HG03060 (cell line): ENCODE measurements at regions not wholly inside any gene's neighbourhood (a gene's known extent, or its start where the extent isn't known, plus 50 kb on each side); places are given as distances from the start of the nearest gene placed in this dataset.

Source experiments
- ATAC-seq: cut with Tn5 transposase; IDR thresholded peaks from one replicate; pipeline ENCODE4 v1.9.1; 2021; ENCODE audit warnings: low read depth, moderate number of reproducible peaks; ENCODE audit not compliant: unreplicated experiment

GRCh38 chr13:22662771-22663170 lies 518.0 kb upstream of the SGCG start:
- ATAC-seq, result no peak

GRCh38 chr13:22665506-22665905 lies 515.3 kb upstream of the SGCG start:
- no peak for ATAC-seq

DNA sequence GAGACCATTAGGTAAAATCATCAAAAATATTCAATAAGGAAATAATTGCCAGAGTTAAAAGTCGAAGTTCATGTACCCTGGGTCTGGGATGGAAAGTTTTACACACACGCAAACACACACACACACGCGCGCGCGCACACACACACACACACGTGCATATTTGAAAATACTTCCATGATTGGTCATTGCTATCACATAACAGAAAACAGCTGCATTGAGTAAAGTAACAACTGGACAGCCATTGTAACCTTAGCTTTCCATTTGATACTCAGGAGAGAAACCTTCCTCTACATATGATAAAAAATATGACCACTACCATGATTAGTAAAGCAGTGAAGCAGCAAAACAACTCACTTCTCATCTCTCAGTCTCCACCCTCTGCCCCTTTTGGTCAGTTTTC lies 490.0 kb upstream of the SGCG start:
- no peak for ATAC-seq

- ATAC-seq, result no peak
These were observed 487.1 kb upstream of the SGCG start for GRCh38 chr13:22693691-22694090.

DNA sequence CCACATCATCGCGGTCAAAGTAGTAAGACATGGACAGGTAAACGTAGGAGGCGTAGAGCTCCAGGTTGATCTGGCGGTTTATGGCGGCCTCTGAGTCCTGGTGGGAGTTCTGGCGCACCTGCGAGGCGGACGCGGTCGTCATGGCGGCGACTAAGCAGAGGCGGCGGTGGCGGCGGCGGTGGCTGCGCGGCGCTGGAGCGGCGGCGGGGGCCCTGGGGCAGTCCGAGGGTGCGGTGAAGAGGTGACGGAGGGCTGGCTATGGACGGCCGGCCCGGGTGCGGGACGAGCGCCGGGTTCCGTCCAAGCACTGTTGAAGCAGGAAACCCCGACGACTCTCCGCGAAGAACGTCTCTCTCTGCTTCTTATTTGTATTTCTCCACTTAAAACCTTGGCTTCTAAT lies 484.3 kb upstream of the SGCG start:
- ATAC-seq, result no peak

- no peak for ATAC-seq
These were observed 482.3 kb upstream of the SGCG start for GRCh38 chr13:22698467-22698866.

DNA sequence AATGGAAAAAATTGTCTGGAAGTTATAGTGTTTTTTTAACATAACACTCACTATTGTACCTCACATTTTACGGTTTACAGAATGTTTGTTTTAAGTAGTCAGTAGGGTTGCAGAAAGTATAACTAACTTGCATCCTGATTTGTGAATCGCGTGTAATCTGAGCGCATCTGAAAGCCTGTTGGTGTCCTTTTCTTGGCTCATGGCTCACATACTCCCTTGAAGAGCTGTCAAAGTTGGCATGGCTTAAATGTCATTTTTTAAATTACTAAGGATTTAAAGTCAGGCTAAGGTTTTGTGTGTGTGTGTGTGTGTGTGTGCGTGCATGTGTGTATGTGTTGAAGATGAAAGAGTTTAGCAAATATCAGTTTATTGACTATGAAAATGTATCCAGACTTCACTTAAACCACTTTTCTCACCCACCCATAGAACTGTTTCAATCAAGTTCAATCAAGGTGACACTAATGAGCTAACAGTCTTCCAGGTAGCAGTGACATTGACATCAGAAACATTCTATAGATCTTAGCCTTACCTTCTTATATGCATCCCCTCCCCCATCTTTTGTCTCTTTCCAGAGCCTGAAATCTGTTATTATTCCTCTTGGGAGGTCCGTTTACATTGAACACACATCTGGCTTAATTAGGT lies 480.4 kb upstream of the SGCG start:
- ATAC-seq, result no peak

DNA sequence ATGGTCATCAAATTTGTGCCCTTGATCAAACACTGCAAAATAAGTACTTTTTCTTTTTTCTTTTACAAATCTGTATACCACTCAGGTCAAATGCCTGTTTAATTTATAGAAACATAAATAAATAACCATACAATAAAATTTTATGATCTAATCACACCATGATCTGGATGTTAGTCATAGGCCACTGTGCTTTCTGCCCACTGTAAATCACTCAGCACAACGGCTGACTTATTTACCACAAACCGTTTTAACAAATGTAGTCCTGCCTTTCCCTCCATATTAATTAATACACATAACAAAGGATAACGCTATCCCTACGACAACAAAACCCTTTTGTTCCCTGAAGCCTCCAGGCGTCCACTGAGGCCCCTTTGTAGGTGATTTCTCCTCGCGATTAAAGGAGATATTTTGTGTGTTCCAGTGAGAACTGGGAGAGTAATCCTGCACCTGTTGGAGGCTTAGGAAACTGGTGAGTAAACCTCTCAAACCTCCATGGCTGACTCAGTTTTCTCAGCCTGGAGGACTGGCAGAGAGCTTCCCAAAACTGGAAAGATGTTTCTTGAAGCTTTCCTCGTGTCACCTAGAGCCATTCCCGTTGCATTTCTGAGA lies 477.1 kb upstream of the SGCG start:
- no peak for ATAC-seq

GRCh38 chr13:22707946-22708345 lies 472.8 kb upstream of the SGCG start:
- ATAC-seq, result no peak

DNA sequence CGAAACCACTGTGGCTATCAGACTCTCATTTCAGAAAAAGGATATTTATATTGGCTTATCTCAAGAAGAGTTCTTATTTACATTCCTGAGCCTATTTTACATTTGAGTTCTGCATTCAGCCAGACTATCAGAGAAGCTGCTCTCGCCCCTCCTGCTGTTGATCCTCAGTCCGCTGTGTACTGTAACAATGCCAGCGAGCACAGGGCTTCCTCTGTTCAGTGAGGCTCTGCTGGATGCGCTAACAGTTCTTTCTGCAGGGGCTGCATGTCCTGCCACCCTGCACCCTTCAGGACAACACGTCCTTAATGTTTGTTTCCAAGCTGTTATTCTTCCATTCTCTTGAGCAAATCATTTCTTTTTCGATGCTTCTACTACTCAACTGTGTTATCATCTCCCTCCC lies 463.7 kb upstream of the SGCG start:
- ATAC-seq, result no peak

DNA sequence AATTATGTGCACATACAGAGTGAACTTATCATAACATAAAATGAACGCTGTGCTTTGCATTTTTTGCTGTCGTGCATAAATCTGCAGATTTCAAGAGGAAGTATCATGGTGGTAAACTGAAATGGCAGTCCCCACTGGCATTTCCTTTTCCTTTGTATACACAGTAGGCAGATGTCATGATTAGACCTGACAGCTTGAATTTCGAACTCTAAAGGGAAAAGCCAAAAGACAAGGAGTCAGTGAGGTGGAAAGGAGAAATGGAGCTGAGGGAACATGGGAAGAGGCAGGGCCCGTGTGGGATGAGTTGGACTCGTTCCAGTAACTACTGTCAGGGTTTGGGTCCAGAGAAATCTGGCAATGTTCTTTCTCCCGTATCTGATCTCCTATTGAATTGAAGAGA lies 454.1 kb upstream of the SGCG start:
- ATAC-seq, result no peak

GRCh38 chr13:22735011-22735995 lies 445.5 kb upstream of the SGCG start:
- no peak for ATAC-seq

DNA sequence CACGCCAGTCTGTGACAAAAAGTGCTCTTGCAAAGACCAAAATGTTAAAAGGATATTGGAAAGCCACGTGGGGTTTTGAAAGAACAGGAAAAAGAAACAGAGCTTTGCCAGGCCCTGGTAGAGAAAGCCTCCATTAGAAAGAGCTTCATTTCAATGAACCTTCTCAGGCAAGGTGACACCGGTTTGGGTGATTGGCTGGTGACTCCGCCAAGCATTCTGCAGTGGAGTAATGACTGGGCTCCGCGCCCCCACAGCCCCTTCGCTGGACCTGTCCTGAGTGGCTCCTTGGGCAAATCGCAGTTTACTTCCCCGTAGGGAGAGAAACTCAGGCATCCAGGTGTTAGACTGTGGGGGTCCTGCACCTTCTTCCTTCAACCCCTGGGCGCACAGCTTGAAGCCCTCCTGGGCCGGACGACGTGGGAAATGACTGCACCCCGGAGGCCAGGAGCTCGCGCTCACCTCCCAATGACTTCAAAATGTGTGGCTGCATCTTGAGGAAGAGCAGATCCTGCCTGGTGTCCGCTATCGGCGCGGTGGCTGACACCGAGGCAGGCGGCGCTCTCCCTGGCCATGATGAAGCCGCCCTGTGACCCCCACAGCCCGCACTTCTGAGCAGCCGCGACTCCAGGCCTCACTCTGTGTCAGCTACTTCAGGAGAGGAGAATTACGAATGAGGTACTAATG lies 444.6 kb upstream of the SGCG start:
- no peak for ATAC-seq

GRCh38 chr13:22736768-22737092 lies 444.0 kb upstream of the SGCG start:
- ATAC-seq, result no peak

- ATAC-seq, result no peak
These were observed 442.4 kb upstream of the SGCG start for GRCh38 chr13:22738357-22738756.

DNA sequence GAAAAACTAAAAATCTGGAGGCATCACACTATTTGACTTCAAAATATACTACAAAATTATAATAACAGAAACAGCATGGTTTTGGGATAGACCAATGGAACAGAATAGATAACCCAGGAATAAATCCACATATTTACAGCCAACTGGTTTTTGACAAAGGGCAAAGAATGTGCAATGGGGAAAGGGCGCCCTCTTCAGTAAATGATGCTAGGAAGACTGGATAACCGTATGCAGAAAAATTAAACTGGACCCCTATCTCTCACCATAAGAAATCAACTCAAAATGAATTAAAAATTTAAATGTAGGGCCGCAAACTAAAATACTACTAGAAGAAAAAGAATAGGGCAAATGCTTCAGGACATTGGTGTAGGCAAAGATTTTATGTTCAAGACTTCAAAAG lies 440.5 kb upstream of the SGCG start:
- no peak for ATAC-seq

GRCh38 chr13:22744688-22745452 lies 435.9 kb upstream of the SGCG start:
- no peak for ATAC-seq

GRCh38 chr13:22748866-22749577 lies 431.8 kb upstream of the SGCG start:
- no peak for ATAC-seq

DNA sequence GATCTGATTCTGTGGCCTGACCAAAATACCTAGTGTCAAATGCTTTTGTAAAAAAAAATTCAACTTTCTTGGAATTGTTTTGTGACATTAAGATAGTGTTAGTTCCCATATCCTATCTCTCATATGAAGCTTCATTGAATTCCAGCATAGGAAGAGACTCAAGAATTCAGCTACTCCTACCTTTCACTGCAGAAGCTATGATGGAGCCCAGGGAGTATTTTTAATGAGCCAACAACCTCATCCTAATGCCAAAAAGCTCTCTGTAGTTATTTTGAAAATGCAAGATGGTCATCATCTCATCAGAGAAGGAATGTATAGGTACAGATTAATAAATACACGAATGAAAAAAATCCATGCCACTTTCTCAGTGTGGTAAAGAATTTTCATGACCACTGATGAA lies 431.2 kb upstream of the SGCG start:
- ATAC-seq, result no peak
